Stimulated activated CD4-positive, alpha-beta T cell treated with anti-CD3 and anti-CD28 coated beads, Interleukin-12 subunit alpha, Interleukin-12 subunit beta, amount 100 ng/mL, for 4 hours (primary cell): ENCODE measurements at regions not wholly inside any gene's neighbourhood (a gene's known extent, or its start where the extent isn't known, plus 50 kb on each side); places are given as distances from the start of the nearest gene placed in this dataset.

Experiments used
- DNase-seq: peaks from one replicate; pipeline ENCODE4 v3.0.0-alpha.2; 2020

GRCh38 chr2:100627330-100628300 is 64.8 kb downstream of the PDCL3 start:
- DNase-seq = no peak

DNA sequence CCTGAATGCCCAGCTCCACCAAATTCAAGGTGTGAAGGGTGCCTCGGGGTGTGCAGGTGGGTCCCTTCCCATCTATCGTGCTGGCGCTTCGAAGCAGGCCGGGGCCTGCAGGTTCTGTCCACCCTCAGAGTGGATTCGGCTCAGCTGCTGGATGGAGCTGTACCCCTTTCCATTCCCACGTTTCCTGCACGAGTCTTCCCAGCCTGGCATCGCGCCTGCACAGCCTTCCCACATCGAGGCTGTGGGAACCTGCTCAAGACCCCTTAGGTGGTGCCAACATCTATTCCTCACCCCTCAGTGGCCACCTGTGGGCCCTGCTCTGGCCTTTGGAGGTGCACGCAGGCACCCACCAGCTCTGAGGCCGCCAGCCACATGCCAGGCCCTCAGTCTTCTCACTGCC is 65.7 kb downstream of the PDCL3 start:
- no peak for DNase-seq

DNA sequence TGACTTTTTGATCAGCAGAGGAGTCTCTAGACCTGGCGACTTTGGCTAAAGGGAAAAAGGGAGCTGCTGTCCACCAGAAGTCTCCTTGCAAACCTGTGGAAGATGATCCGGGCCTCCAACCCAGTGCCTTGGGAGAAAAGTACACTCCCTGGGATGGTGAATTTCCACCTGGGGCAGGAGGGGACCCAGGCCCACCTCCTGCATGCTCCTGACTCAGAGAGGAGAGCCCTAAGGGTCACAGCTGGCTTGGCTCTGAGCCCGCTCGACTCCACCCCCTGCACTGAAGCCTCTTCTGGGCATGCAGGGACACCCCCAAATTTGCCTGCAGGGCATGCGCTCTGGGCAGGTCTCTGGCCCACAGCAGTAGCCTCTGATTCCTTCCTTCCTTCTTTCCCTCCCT is 66.5 kb downstream of the PDCL3 start:
- no peak for DNase-seq

DNA sequence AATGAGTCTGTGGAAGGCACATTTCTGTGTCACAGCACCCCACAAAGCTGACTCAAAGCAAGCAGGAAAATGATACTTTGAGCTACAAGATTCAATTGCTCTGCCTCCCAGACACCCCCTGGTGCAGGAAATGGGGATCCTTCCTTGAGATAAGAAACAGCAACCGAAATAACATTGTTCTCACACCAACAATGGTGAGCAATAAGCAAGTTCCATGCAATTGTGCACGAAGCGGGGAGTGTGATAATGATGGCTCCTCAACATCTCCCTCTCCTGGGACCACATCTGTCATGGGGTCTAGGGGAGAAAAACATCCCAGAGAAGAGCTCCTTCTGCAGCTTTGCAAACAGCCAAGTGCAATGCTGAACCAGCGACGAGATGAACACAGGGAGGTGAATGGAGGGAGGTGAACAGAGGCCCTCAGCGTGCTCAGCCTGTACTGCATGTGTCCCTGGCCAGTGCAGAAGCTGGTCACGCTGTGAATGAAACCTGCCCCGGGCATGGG is 67.7 kb downstream of the PDCL3 start:
- DNase-seq = no peak

GRCh38 chr2:100632037-100632436 is 69.2 kb downstream of the PDCL3 start:
- DNase-seq = no peak

GRCh38 chr2:100632759-100633158 is 70.0 kb downstream of the PDCL3 start:
- no peak for DNase-seq

DNA sequence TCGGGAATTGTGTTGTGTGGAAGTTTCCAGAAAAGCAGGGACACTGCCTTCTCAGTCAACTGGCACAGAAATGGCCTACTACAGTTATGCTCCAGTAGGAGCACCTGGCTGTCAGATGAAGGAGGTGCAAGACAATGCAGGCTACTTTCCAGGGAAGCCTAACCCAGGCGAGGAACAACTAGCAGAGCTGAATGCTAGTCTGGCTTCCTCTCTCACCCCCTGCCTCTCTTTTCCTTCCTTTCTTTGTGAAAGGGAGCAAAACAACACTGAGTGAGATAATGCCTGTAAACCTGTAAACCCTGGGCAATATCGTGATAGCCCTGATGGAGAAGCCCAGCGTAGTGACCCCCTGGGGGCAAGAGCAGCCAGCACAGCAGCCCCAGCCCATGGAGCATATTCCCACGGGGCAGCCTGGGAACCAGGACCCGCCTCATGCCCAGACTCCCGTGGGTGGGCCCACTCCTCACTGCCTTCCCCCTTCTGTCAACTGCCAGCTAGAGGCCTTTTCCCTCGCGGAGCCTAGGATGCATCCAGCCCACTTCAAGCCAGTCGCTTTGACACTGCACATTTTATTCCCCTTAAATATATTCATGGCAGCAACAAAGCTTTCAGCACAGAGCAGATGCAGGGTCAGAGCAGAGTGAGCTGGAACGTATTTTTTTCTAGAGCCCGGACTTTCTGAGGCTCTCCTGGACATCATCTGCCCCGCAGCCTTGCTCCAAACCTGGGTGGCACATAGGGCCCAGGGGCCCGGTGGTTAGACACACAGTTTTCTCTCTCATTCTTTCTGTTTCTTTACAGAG is 77.0 kb downstream of the PDCL3 start:
- no peak for DNase-seq

GRCh38 chr2:100640431-100641124 is 77.8 kb downstream of the PDCL3 start:
- no peak for DNase-seq

DNA sequence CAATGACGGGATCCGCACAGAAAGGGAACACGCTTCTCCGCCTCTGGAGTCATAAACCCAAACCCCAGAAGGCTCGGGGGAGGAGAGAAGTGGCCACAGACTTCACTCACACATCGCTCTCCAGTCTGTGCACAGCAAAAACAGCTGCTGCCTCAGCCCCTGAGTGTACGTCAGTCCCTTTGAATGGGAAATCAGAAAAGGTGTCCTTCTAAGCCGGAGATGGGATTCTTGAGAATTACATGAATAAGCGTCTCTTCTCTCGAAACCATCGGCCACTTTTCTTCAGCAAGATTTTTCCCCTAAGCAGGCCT is 78.3 kb downstream of the PDCL3 start:
- no peak for DNase-seq

GRCh38 chr2:100642425-100642824 is 79.6 kb downstream of the PDCL3 start:
- no peak for DNase-seq

DNA sequence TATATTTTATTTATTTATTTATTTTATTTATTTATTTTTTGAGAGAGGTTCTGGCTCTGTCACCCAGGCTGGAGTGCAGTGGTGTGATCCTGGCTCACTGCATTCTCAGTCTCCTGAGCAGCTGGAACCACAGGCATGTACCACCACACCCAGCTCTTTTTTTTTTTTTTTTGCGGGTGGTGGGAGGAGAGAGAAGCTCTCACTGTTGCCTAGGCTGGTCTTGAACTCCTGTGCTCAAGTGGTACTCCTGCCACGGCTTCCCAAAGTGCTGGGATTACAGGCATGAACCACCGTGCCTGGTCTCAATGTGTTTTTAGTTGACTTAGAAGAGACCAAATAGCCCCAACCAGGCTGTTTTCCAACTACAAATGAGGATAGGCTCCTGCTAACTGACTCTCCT is 80.7 kb downstream of the PDCL3 start:
- no peak for DNase-seq

- no peak for DNase-seq
Measured at GRCh38 chr2:100643906-100644501, 81.2 kb downstream of the PDCL3 start.

GRCh38 chr2:100645695-100646429 is 83.1 kb downstream of the PDCL3 start:
- DNase-seq = no peak

- DNase-seq = no peak
Measured at GRCh38 chr2:100647709-100648108, 84.9 kb downstream of the PDCL3 start.

DNA sequence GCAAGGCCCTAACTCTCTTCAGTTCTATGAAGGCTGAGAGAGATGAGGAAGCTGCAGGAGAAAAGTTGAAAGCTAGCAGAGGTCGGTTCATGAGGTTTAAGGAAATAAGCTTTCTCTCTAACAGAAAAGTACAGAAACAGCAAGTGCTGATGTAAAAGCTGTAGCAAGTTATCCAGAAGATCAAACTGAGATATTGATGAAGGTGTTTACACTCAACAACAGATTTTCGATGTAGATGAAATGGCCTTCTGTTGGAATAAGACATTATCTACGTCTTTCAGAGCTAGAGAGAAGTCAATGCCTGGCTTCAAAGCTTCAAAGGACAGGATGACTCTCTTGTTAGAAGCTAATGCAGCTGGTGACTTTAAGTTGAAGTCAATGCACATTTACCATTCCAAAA is 87.4 kb downstream of the PDCL3 start:
- DNase-seq = no peak

DNA sequence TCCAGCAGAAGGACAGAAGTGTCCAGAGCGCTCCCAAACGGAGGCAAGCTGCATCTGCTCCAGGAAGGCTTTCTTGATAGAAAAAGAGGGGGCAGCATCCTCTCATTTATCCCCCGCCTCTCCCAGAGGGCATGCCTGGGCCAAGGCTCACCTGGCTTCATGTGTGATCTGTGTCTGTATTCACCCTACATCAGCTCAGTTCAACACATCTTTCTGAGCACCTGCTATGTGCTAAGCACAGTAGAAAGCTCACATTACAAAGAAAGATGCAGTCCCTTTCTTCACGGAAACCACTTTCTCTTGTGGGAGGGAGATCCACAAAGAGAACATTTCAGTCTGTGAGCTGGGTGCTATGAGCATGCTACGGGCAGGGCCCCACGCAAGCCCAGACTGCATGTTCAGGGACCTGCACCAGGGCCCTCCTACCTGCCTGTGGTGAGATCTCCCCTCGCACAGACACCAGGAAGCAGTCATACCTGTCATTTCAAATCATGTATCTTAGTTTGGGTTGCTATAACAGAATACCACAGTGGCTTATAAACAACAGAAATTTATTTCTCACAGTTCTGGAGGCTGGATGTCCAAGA is 90.7 kb downstream of the PDCL3 start:
- DNase-seq = no peak

DNA sequence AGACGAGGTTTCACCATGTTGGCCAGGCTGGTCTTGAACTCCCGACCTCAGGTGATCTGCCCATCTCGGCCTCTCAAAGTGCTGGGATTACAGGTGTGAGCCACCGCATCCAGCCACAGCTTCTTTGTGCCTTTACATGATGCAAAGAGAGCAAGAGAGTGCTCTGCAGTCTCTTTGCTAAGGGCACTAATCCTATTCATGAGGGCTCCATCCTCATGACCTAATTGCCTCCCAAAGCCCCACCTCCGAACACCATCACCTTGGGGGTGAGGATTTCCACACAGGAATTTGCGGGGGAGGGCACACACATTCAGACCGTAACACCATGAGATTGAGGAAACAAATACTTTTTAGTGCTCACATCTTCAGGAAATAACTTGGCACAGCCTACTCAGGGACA is 91.8 kb downstream of the PDCL3 start:
- DNase-seq = no peak

GRCh38 chr2:100655446-100655845 is 92.7 kb downstream of the PDCL3 start:
- no peak for DNase-seq

DNA sequence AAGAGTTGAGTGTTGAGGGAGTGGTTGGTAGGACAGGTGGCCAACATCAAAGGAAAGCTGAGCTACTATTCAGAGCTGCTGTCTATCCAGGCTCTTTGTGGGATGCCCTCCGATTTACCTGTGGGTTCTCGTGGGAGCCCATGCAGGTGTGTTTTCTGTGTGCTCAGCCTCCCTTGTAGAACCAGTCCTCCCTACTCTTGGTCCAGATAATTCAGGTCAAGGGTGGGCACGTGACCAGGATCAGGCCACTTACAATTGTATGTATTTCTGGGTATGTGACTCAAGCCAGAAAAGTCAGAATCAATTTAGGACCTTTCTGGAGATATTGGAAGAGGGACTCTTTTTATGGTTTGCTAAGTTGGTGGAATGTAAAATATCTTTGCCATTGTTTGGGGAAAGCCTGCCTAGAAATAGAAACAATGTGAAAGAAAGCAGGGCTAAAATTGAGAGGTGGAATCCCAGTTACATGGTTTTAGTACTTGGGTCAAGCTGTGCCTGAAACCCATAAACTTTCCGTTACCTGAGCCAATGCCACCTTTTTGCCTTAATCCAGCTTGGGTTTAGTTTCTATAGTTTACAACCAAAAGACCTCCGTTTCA is 93.2 kb downstream of the PDCL3 start:
- DNase-seq = no peak

GRCh38 chr2:100658017-100658416 is 95.2 kb downstream of the PDCL3 start:
- no peak for DNase-seq

- DNase-seq = no peak
Measured at GRCh38 chr2:100660851-100661584, 98.2 kb downstream of the PDCL3 start.
